Embryonic facial prominence (tissue), 1 donor: ENCODE measurements at regions not wholly inside any gene's neighbourhood (a gene's known extent, or its start where the extent isn't known, plus 50 kb on each side); places are given as distances from the start of the nearest gene placed in this dataset.

Source experiments
- DNase-seq: peaks from one replicate; pipeline ENCODE4 v3.0.0-alpha.2; 2016; ENCODE audit errors: extremely low spot score

- no peak for DNase-seq
These were observed 162.0 kb downstream of the MDFIC start for GRCh38 chr7:115083935-115084334.

- DNase-seq = no peak
These were observed 159.9 kb downstream of the MDFIC start for GRCh38 chr7:115081772-115082171.

- DNase-seq = no peak
These were observed 157.0 kb downstream of the MDFIC start for GRCh38 chr7:115078851-115079250.

GRCh38 chr7:115078386-115078785, 156.5 kb downstream of the MDFIC start:
- no peak for DNase-seq

- DNase-seq = no peak
These were observed 148.4 kb downstream of the MDFIC start for GRCh38 chr7:115070311-115070710.
